A549 (cell line): ENCODE measurements at regions not wholly inside any gene's neighbourhood (a gene's known extent, or its start where the extent isn't known, plus 50 kb on each side); places are given as distances from the start of the nearest gene placed in this dataset.

Source experiments
- ATAC-seq, 2 experiments: fragments of 200-7000 bp in 1 of 2; fragments of >200 bp in 1 of 2; cut with Nextera tagmentation in 1 of 2; cut with Tn5 transposase in 1 of 2; 3 replicates each; pipeline versions ENCODE4 v1.8.0 to v1.9.1; 2018 to 2020; ENCODE audit warnings: mild to moderate bottlenecking in 1 of 2, moderate library complexity in 1 of 2
- CTCF ChIA-PET: fragments of 300-600 bp; sonication (Branson Sonifier 250); formaldehyde crosslinking; extraction: SDS; loops from one replicate; lab custom pipeline; 2021; ENCODE audit warnings: antibody characterized with exemption, inconsistent platforms; lab: Yijun Ruan, JAX
- POLR2A ChIA-PET: fragments of 350-600 bp; formaldehyde crosslinking; extraction: SDS; loops from one replicate; lab custom pipeline; 2021; ENCODE audit warnings: antibody characterized with exemption, inconsistent platforms; lab: Yijun Ruan, JAX
- DNase-seq, 2 experiments: peaks; one replicate each; pipeline versions ENCODE4 v3.0.0 to v3.0.0-alpha.2; 2011 to 2016; ENCODE audit warnings: low read depth in 1 of 2, low spot score in 1 of 2
- FAIRE-seq: peaks from 2 replicates; lab custom pipeline; 2011; peaks lifted over from hg19 to GRCh38; lab: Jason Lieb, UNC
- H3K27ac ChIP-seq, 2 experiments: fragments of >200 bp; sonication (Bioruptor Twin); formaldehyde crosslinking; 3 replicates each; pipeline ENCODE4 v1.5.1; 2016 to 2017
- H3K4me1 ChIP-seq: fragments of >200 bp; sonication (Bioruptor Twin); formaldehyde crosslinking; 3 replicates; pipeline ENCODE4 v1.6.1; 2016
- H3K4me2 ChIP-seq: fragments of >200 bp; sonication (Bioruptor Twin); formaldehyde crosslinking; 3 replicates; pipeline ENCODE4 v1.6.1; 2016
- H3K4me3 ChIP-seq: fragments of >200 bp; sonication (Bioruptor Twin); formaldehyde crosslinking; 3 replicates; pipeline ENCODE4 v1.5.1; 2016
- H3K9me3 ChIP-seq: fragments of >200 bp; sonication (Bioruptor Twin); formaldehyde crosslinking; 3 replicates; pipeline ENCODE4 v1.6.1; 2016
- CBX8 ChIP-seq: fragments of 200-600 bp; sonication (generic); IDR thresholded peaks from 2 replicates; pipeline ENCODE4 v1.6.1; 2016
- EHF ChIP-seq: fragments of 250-450 bp; sonication (Bioruptor Pico); IDR thresholded peaks from 2 replicates; pipeline ENCODE4 v1.5.0; 2020; ENCODE audit warnings: mild to moderate bottlenecking
- EHMT2 ChIP-seq: fragments of 200-600 bp; sonication (generic); IDR thresholded peaks from 2 replicates; pipeline ENCODE4 v1.6.1; 2016; ENCODE audit warnings: antibody characterized with exemption, low read depth, mild to moderate bottlenecking, moderate library complexity
- ESRRA ChIP-seq: fragments of 150-350 bp; IDR thresholded peaks from 2 replicates; pipeline ENCODE4 v1.6.1; 2014; ENCODE audit warnings: mild to moderate bottlenecking, low read length, borderline replicate concordance
- FOSB ChIP-seq: fragments of 250-450 bp; sonication (Bioruptor Pico); IDR thresholded peaks from 2 replicates; pipeline ENCODE4 v1.5.0; 2020; ENCODE audit warnings: mild to moderate bottlenecking, moderate library complexity
- FOXS1 ChIP-seq: fragments of 250-450 bp; sonication (Bioruptor Pico); IDR thresholded peaks from 2 replicates; pipeline ENCODE4 v1.5.0; 2020; ENCODE audit warnings: mild to moderate bottlenecking, moderate library complexity
- HEYL ChIP-seq: fragments of 250-450 bp; sonication (Bioruptor Pico); IDR thresholded peaks from 2 replicates; pipeline ENCODE4 v1.8.0; 2021; ENCODE audit warnings: mild to moderate bottlenecking, moderate library complexity
- MAFK ChIP-seq: fragments of 450-650 bp; IDR thresholded peaks from 2 replicates; pipeline ENCODE4 v1.6.1; 2014; ENCODE audit not compliant: partially characterized antibody
- POLR2AphosphoS2 ChIP-seq: conservative IDR thresholded peaks from 2 replicates; pipeline ENCODE4 v1.6.1; 2012; ENCODE audit warnings: low read length, improper control_type of control experiment, inconsistent platforms
- RAD21 ChIP-seq, 2 experiments: fragments of >200 bp in 1 of 2; sonication (Bioruptor Twin) in 1 of 2; formaldehyde crosslinking in 1 of 2; IDR thresholded peaks in 1 of 2; conservative IDR thresholded peaks in 1 of 2; 2 replicates in 1 of 2; 3 replicates in 1 of 2; pipeline ENCODE4 v1.6.1; 2012 to 2018; ENCODE audit warnings: inconsistent platforms in 1 of 2
- RCOR1 ChIP-seq: fragments of 150-350 bp; IDR thresholded peaks from 2 replicates; pipeline ENCODE4 v1.6.1; 2014; ENCODE audit warnings: antibody characterized with exemption, low read length, low read depth
- RFX5 ChIP-seq: fragments of 450-650 bp; IDR thresholded peaks from 2 replicates; pipeline ENCODE4 v1.7.1; 2014; ENCODE audit warnings: antibody characterized with exemption, mild to moderate bottlenecking, moderate library complexity
- TP53 ChIP-seq: fragments of 250-450 bp; sonication (Bioruptor Pico); IDR thresholded peaks from 2 replicates; pipeline ENCODE4 v1.5.0; 2021; ENCODE audit warnings: mild to moderate bottlenecking, moderate library complexity
- ZC3H11A ChIP-seq: fragments of 450-650 bp; IDR thresholded peaks from 2 replicates; pipeline ENCODE4 v1.6.1; 2014; ENCODE audit warnings: antibody characterized with exemption, mild to moderate bottlenecking
- WGBS: methylation state at CpG from one replicate; pipeline ENCODE4 v1.1.6; 2017; ENCODE audit errors: missing lambda C conversion rate; 5-methylcytosine and 5-hydroxymethylcytosine counted together
- TF ChIP-seq, protein P1 (sequence below): fragments of 150-350 bp; IDR thresholded peaks from 2 replicates; pipeline ENCODE4 v1.6.1; 2014; ENCODE audit warnings: low read depth, mild to moderate bottlenecking, low read length
- TF ChIP-seq, protein P2 (sequence below): fragments of 200-600 bp; sonication (generic); IDR thresholded peaks from 2 replicates; pipeline ENCODE4 v1.6.1; 2016; ENCODE audit warnings: antibody characterized with exemption, mild to moderate bottlenecking, moderate library complexity
- TF ChIP-seq, protein P3 (sequence below): IDR thresholded peaks from 2 replicates; pipeline ENCODE4 v1.6.1; 2012; ENCODE audit warnings: low read depth, borderline replicate concordance
- TF ChIP-seq, protein P4 (sequence below): fragments of >200 bp; sonication (Bioruptor Twin); formaldehyde crosslinking; IDR thresholded peaks from 3 replicates; pipeline ENCODE4 v1.6.1; 2016
- TF ChIP-seq, protein P5 (sequence below): IDR thresholded peaks from 2 replicates; pipeline ENCODE4 v1.6.1; 2012
- TF ChIP-seq, protein P6 (sequence below): fragments of 450-650 bp; IDR thresholded peaks from 2 replicates; pipeline ENCODE4 v1.6.1; 2014; ENCODE audit warnings: antibody characterized with exemption
- TF ChIP-seq, protein P7 (sequence below): fragments of >200 bp; sonication (Bioruptor Twin); formaldehyde crosslinking; IDR thresholded peaks from 3 replicates; pipeline ENCODE4 v1.5.1; 2016

DNA sequence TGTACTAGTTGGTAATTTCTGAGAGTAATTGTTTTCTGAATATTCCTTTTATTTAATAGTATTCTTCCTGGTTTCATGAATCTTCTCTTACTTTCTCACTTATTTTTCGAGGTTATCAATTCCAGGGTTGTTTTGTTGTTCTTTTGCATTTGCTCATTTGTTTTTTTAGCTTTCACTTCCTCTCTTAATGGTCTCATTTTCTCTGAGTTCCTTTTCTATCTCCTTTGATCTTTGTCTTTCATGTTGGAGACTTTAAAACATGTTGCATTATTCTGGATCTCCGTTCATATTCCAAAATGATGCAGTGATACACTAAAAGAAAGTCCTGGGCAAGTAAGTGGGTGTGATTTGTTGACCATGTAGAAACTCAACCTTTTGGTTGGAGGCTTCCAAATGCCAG lies 345.3 kb upstream of the SLC35B3 start:
- TF ChIP-seq FOXS1 = no peak
- TF ChIP-seq RAD21 (conservative IDR thresholded peaks at IDR 0.05 in 1 of 2, IDR thresholded peaks at IDR 0.05 in 1 of 2) = no peak
- no peak for TF ChIP-seq RFX5
- TF ChIP-seq EHMT2 = no peak
- TF ChIP-seq HEYL (CRISPR knock-in tag) = no peak
- TF ChIP-seq EHF (CRISPR knock-in tag) = no peak
- TF ChIP-seq, protein P1, sequence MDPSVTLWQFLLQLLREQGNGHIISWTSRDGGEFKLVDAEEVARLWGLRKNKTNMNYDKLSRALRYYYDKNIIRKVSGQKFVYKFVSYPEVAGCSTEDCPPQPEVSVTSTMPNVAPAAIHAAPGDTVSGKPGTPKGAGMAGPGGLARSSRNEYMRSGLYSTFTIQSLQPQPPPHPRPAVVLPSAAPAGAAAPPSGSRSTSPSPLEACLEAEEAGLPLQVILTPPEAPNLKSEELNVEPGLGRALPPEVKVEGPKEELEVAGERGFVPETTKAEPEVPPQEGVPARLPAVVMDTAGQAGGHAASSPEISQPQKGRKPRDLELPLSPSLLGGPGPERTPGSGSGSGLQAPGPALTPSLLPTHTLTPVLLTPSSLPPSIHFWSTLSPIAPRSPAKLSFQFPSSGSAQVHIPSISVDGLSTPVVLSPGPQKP = no peak
- no peak for TF ChIP-seq POLR2AphosphoS2
- TF ChIP-seq, protein P2, sequence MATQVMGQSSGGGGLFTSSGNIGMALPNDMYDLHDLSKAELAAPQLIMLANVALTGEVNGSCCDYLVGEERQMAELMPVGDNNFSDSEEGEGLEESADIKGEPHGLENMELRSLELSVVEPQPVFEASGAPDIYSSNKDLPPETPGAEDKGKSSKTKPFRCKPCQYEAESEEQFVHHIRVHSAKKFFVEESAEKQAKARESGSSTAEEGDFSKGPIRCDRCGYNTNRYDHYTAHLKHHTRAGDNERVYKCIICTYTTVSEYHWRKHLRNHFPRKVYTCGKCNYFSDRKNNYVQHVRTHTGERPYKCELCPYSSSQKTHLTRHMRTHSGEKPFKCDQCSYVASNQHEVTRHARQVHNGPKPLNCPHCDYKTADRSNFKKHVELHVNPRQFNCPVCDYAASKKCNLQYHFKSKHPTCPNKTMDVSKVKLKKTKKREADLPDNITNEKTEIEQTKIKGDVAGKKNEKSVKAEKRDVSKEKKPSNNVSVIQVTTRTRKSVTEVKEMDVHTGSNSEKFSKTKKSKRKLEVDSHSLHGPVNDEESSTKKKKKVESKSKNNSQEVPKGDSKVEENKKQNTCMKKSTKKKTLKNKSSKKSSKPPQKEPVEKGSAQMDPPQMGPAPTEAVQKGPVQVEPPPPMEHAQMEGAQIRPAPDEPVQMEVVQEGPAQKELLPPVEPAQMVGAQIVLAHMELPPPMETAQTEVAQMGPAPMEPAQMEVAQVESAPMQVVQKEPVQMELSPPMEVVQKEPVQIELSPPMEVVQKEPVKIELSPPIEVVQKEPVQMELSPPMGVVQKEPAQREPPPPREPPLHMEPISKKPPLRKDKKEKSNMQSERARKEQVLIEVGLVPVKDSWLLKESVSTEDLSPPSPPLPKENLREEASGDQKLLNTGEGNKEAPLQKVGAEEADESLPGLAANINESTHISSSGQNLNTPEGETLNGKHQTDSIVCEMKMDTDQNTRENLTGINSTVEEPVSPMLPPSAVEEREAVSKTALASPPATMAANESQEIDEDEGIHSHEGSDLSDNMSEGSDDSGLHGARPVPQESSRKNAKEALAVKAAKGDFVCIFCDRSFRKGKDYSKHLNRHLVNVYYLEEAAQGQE = no peak
- TF ChIP-seq, protein P3, sequence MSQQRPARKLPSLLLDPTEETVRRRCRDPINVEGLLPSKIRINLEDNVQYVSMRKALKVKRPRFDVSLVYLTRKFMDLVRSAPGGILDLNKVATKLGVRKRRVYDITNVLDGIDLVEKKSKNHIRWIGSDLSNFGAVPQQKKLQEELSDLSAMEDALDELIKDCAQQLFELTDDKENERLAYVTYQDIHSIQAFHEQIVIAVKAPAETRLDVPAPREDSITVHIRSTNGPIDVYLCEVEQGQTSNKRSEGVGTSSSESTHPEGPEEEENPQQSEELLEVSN = no peak
- TF ChIP-seq, protein P4, sequence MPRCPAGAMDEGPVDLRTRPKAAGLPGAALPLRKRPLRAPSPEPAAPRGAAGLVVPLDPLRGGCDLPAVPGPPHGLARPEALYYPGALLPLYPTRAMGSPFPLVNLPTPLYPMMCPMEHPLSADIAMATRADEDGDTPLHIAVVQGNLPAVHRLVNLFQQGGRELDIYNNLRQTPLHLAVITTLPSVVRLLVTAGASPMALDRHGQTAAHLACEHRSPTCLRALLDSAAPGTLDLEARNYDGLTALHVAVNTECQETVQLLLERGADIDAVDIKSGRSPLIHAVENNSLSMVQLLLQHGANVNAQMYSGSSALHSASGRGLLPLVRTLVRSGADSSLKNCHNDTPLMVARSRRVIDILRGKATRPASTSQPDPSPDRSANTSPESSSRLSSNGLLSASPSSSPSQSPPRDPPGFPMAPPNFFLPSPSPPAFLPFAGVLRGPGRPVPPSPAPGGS = no peak
- no peak for TF ChIP-seq RCOR1
- TF ChIP-seq MAFK = no peak
- TF ChIP-seq ESRRA = no peak
- TF ChIP-seq, protein P5, sequence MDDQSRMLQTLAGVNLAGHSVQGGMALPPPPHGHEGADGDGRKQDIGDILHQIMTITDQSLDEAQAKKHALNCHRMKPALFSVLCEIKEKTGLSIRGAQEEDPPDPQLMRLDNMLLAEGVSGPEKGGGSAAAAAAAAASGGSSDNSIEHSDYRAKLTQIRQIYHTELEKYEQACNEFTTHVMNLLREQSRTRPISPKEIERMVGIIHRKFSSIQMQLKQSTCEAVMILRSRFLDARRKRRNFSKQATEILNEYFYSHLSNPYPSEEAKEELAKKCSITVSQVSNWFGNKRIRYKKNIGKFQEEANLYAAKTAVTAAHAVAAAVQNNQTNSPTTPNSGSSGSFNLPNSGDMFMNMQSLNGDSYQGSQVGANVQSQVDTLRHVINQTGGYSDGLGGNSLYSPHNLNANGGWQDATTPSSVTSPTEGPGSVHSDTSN = no peak
- TF ChIP-seq ZC3H11A = no peak
- TF ChIP-seq, all 56 proteins: peak for 0
- 5% methylated on average over 2 of the region's 2 CpGs for WGBS
- DNase-seq = no peak
- CTCF ChIA-PET = no interaction called here
- no peak overlapping the region for H3K4me2 ChIP-seq
- H3K4me1 ChIP-seq = no peaks in the 10 kb centered on the region
- POLR2A ChIA-PET = no interaction called here
- no peak for ATAC-seq
- no peak for FAIRE-seq
- no peak overlapping the region for H3K4me3 ChIP-seq
- no peak overlapping the region for H3K27ac ChIP-seq
- no peaks in the 10 kb centered on the region for H3K9me3 ChIP-seq

DNA sequence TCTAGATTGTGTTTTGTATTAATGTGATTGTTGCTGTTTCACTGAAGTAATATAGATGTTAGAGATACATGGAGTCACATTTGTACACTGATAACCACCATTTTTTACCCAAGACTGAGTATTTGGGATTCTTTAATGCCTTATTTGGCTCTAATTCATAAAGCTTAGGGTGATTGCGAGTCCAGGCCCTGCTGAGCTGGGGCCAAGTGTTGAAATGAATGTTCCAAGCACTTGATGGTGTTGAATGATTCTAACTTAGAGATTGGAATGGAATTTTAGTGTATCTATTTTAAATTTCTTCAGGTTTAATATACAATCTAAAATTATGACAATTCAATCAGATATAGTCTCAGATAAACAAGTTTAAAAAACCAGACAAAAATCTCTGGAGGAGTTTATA lies 329.4 kb upstream of the SLC35B3 start:
- no peak overlapping the region for H3K4me2 ChIP-seq
- H3K27ac ChIP-seq = no peak overlapping the region
- DNase-seq = no peak
- ATAC-seq = no peak
- no peaks in the 10 kb centered on the region for H3K9me3 ChIP-seq
- FAIRE-seq = no peak
- ChIA-PET CTCF (no interaction called here), POLR2A (no interaction called here)
- no peak for TF ChIP-seq FOXS1
- H3K4me3 ChIP-seq = no peak overlapping the region
- H3K4me1 ChIP-seq = no peaks in the 10 kb centered on the region
- 9% methylated on average over 1 of the region's 1 CpG for WGBS

DNA sequence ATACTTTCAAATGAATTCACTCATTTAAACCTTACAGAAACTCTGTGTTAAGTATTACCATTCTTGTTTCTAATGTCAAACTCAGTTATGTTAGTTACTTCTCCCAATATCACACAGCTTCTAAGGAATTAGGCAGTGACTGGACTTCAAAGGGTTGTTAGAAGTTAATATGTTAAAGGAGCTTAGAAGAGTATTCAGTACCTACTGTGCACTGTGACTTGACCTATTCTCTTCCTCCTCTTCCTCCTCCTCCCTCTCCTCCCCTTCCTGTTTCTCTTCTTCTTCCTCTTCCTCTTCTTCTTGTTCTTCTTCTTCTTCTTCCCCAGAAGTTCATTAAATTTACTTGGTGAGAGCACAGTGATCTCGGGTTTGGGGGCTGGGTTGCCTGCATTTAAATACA lies 325.6 kb upstream of the SLC35B3 start:
- WGBS = 0% methylated on average over 1 of the region's 1 CpG
- Histone ChIP-seq H3K9me3 (no peaks in the 10 kb centered on the region), H3K4me1 (no peaks in the 10 kb centered on the region), H3K4me3 (no peak overlapping the region), H3K4me2 (no peak overlapping the region), H3K27ac (no peak overlapping the region)
- CTCF ChIA-PET = no interaction called here
- POLR2A ChIA-PET = no interaction called here
- FAIRE-seq (no peak), ATAC-seq (no peak), DNase-seq (no peak)
- TF ChIP-seq, protein P3 = no peak
- TF ChIP-seq CBX8 (no peak), FOXS1 (no peak), TP53 (no peak), FOSB (CRISPR knock-in tag) (no peak)
- TF ChIP-seq, protein P6, sequence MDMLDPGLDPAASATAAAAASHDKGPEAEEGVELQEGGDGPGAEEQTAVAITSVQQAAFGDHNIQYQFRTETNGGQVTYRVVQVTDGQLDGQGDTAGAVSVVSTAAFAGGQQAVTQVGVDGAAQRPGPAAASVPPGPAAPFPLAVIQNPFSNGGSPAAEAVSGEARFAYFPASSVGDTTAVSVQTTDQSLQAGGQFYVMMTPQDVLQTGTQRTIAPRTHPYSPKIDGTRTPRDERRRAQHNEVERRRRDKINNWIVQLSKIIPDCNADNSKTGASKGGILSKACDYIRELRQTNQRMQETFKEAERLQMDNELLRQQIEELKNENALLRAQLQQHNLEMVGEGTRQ = no peak
- TF ChIP-seq, protein P7, sequence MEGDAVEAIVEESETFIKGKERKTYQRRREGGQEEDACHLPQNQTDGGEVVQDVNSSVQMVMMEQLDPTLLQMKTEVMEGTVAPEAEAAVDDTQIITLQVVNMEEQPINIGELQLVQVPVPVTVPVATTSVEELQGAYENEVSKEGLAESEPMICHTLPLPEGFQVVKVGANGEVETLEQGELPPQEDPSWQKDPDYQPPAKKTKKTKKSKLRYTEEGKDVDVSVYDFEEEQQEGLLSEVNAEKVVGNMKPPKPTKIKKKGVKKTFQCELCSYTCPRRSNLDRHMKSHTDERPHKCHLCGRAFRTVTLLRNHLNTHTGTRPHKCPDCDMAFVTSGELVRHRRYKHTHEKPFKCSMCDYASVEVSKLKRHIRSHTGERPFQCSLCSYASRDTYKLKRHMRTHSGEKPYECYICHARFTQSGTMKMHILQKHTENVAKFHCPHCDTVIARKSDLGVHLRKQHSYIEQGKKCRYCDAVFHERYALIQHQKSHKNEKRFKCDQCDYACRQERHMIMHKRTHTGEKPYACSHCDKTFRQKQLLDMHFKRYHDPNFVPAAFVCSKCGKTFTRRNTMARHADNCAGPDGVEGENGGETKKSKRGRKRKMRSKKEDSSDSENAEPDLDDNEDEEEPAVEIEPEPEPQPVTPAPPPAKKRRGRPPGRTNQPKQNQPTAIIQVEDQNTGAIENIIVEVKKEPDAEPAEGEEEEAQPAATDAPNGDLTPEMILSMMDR = no peak
